GM21723 (cell line): ENCODE measurements at regions not wholly inside any gene's neighbourhood (a gene's known extent, or its start where the extent isn't known, plus 50 kb on each side); places are given as distances from the start of the nearest gene placed in this dataset.
"Not testable (repeated sequence)": the region's sequence is repeated elsewhere in the genome, so short reads cannot be mapped to it uniquely, and the experiment has no call there.

Experiments
- ATAC-seq: cut with Tn5 transposase; IDR thresholded peaks from one replicate; pipeline ENCODE4 v1.9.1; 2021; ENCODE audit warnings: mild to moderate bottlenecking, moderate library complexity; ENCODE audit not compliant: unreplicated experiment

GRCh38 chr6:51121380-51121976, 302.8 kb downstream of the TFAP2B start:
- ATAC-seq, result not testable (repeated sequence)

- no peak for ATAC-seq
These were observed 310.4 kb downstream of the TFAP2B start for GRCh38 chr6:51129043-51129442.

GRCh38 chr6:51137777-51138176, 319.1 kb downstream of the TFAP2B start:
- no peak for ATAC-seq

GRCh38 chr6:51139950-51140385, 321.3 kb downstream of the TFAP2B start:
- ATAC-seq, result no peak

GRCh38 chr6:51141080-51141479, 322.4 kb downstream of the TFAP2B start:
- ATAC-seq, result no peak

- no peak for ATAC-seq
These were observed 329.1 kb downstream of the TFAP2B start for GRCh38 chr6:51147756-51148155.

- no peak for ATAC-seq
These were observed 333.9 kb downstream of the TFAP2B start for GRCh38 chr6:51152594-51152993.

- no peak for ATAC-seq
These were observed 334.4 kb downstream of the TFAP2B start for GRCh38 chr6:51153109-51153508.

GRCh38 chr6:51154925-51155324, 336.3 kb downstream of the TFAP2B start:
- ATAC-seq, result not testable (repeated sequence)

GRCh38 chr6:51159260-51159659, 340.6 kb downstream of the TFAP2B start:
- not testable (repeated sequence) for ATAC-seq

- ATAC-seq, result no peak
These were observed 343.1 kb downstream of the TFAP2B start for GRCh38 chr6:51161752-51162151.

- no peak for ATAC-seq
These were observed 345.3 kb downstream of the TFAP2B start for GRCh38 chr6:51163843-51164529.

- no peak for ATAC-seq
These were observed 348.2 kb downstream of the TFAP2B start for GRCh38 chr6:51166914-51167313.

- ATAC-seq, result no peak
These were observed 348.8 kb downstream of the TFAP2B start for GRCh38 chr6:51167468-51167867.

- no peak for ATAC-seq
These were observed 364.2 kb downstream of the TFAP2B start for GRCh38 chr6:51182827-51183226.

- ATAC-seq, result no peak
These were observed 365.4 kb downstream of the TFAP2B start for GRCh38 chr6:51184046-51184445.

GRCh38 chr6:51193163-51193562, 374.5 kb downstream of the TFAP2B start:
- not testable (repeated sequence) for ATAC-seq

GRCh38 chr6:51199105-51199552, 380.5 kb downstream of the TFAP2B start:
- ATAC-seq, result no peak

- ATAC-seq, result no peak
These were observed 381.1 kb downstream of the TFAP2B start for GRCh38 chr6:51199733-51200260.

- no peak for ATAC-seq
These were observed 382.0 kb downstream of the TFAP2B start for GRCh38 chr6:51200676-51201075.

- not testable (repeated sequence) for ATAC-seq
These were observed 384.0 kb downstream of the TFAP2B start for GRCh38 chr6:51202653-51203052.

GRCh38 chr6:51203504-51203903, 384.8 kb downstream of the TFAP2B start:
- ATAC-seq, result no peak
